ENCODE measurements at regions not wholly inside any gene's neighbourhood (a gene's known extent, or its start where the extent isn't known, plus 50 kb on each side); places are given as distances from the start of the nearest gene placed in this dataset.
"Not testable (repeated sequence)": the region's sequence is repeated elsewhere in the genome, so short reads cannot be mapped to it uniquely, and the experiment has no call there.

DNA sequence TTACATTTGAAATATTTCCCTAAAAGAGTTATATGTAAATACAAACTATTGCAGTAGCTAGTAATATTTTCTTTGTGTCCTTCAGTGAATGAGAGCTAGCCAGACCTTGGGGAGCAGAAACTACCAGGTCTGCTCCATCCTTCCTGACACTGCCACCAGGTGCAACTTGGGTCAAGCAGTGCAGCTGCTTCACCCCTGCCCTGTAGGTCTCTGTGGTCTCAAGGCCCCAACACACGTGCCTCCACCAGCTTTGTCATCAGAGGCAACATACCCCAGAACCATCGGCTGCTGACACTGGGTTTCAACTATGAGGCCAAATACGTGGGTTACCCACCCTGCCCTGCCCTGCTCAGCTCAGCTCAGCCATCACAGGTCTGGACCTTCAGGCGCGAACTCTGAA is 181.6 kb downstream of the FCRL5 start:
- H3K4me3 Mint-ChIP-seq = no peak overlapping the region
- peaks cover under 1 to 7% (median 5%) of the 10 kb centered on the region in 3 donors for H3K27me3 Mint-ChIP-seq (ENCODE audit: low read depth in 3 of 3)
- no peaks in the 10 kb centered on the region for H3K79me2 ChIP-seq (ENCODE audit: insufficient read depth, low read length)
- H2AFZ ChIP-seq (ENCODE audit: insufficient read depth, low read depth, low read length, poor library complexity, severe bottlenecking) = no peak overlapping the region
- H4K20me1 ChIP-seq (ENCODE audit: insufficient read depth, low read length) = no peaks in the 10 kb centered on the region
- no peaks in the 10 kb centered on the region for H3K4me1 ChIP-seq (ENCODE audit: control insufficient read depth in 1 of 2, insufficient read depth in 2 of 2, low read length in 2 of 2)
- TF ChIP-seq, protein P1, sequence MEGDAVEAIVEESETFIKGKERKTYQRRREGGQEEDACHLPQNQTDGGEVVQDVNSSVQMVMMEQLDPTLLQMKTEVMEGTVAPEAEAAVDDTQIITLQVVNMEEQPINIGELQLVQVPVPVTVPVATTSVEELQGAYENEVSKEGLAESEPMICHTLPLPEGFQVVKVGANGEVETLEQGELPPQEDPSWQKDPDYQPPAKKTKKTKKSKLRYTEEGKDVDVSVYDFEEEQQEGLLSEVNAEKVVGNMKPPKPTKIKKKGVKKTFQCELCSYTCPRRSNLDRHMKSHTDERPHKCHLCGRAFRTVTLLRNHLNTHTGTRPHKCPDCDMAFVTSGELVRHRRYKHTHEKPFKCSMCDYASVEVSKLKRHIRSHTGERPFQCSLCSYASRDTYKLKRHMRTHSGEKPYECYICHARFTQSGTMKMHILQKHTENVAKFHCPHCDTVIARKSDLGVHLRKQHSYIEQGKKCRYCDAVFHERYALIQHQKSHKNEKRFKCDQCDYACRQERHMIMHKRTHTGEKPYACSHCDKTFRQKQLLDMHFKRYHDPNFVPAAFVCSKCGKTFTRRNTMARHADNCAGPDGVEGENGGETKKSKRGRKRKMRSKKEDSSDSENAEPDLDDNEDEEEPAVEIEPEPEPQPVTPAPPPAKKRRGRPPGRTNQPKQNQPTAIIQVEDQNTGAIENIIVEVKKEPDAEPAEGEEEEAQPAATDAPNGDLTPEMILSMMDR (IDR thresholded peaks at IDR 0.05) = no peak
- DNase-seq = no peak
- no peaks in the 10 kb centered on the region for H3K36me3 ChIP-seq (replicated peaks in 1 of 2; ENCODE audit: control insufficient read depth in 1 of 2, insufficient read depth in 2 of 2, low read length in 2 of 2)
- 96% methylated on average over 4 of the region's 5 CpGs for whole genome bisulfite sequencing (ENCODE audit: insufficient coverage)
- no peak overlapping the region for H3K4me3 ChIP-seq (replicated peaks in 1 of 3; ENCODE audit: low read depth in 2 of 3, low read length in 3 of 3)
- intact Hi-C loops (cut with micrococcal nuclease) = no loop called here
- H3K27ac ChIP-seq (ENCODE audit: low read depth in 1 of 2, low read length in 2 of 2) = no peak overlapping the region
- H3K27me3 ChIP-seq (ENCODE audit: control insufficient read depth in 2 of 2, insufficient read depth in 2 of 2, low read length in 2 of 2) = no peaks in the 10 kb centered on the region
- no peak overlapping the region for H3K27ac Mint-ChIP-seq
- H3K9me3 ChIP-seq (replicated peaks in 1 of 2; ENCODE audit: control insufficient read depth in 1 of 2, insufficient read depth in 1 of 2, low read length in 2 of 2) = no peaks in the 10 kb centered on the region
- no peak overlapping the region for H3K9ac ChIP-seq (ENCODE audit: insufficient read depth, low read length, poor library complexity, severe bottlenecking)
- no peak overlapping the region for H3K4me2 ChIP-seq (replicated peaks; ENCODE audit: extremely low read depth, low read length, poor library complexity, severe bottlenecking)
- H3K9me3 Mint-ChIP-seq = no peaks in the 10 kb centered on the region
- H3K4me1 Mint-ChIP-seq = peaks cover 16% of the 10 kb centered on the region
- no peaks in the 10 kb centered on the region for H3K36me3 Mint-ChIP-seq

GRCh38 chr1:157369808-157370521 is 182.3 kb downstream of the FCRL5 start:
- H3K4me1 ChIP-seq (ENCODE audit: control insufficient read depth in 1 of 2, insufficient read depth in 2 of 2, low read length in 2 of 2) = no peaks in the 10 kb centered on the region
- H3K36me3 ChIP-seq (replicated peaks in 1 of 2; ENCODE audit: control insufficient read depth in 1 of 2, insufficient read depth in 2 of 2, low read length in 2 of 2) = no peaks in the 10 kb centered on the region
- H3K27me3 ChIP-seq (ENCODE audit: control insufficient read depth in 2 of 2, insufficient read depth in 2 of 2, low read length in 2 of 2) = no peaks in the 10 kb centered on the region
- no peaks in the 10 kb centered on the region for H3K79me2 ChIP-seq (ENCODE audit: insufficient read depth, low read length)
- Mint-ChIP-seq H3K27me3 (ENCODE audit: low read depth in 3 of 3) (peaks cover 0 to 7% (median 5%) of the 10 kb centered on the region in 3 donors), H3K9me3 (no peaks in the 10 kb centered on the region), H3K36me3 (no peaks in the 10 kb centered on the region), H3K4me1 (peaks cover 16% of the 10 kb centered on the region), H3K4me3 (no peak overlapping the region), H3K27ac (peak overlapping the region in 1 of 7 donors; percentile 7)
- intact Hi-C loops (cut with micrococcal nuclease) = loop anchor here in 1 of 2 donors (10.0 kb wide), 1 partner anchor 175 kb away; no protein-coding TSS in a partner anchor
- 13% methylated on average over 3 of the region's 6 CpGs for WGBS (ENCODE audit: insufficient coverage)
- no peak overlapping the region for H2AFZ ChIP-seq (ENCODE audit: insufficient read depth, low read depth, low read length, poor library complexity, severe bottlenecking)
- no peaks in the 10 kb centered on the region for H3K9me3 ChIP-seq (replicated peaks in 1 of 2; ENCODE audit: control insufficient read depth in 1 of 2, insufficient read depth in 1 of 2, low read length in 2 of 2)
- TF ChIP-seq, protein P1 (IDR thresholded peaks at IDR 0.05) = peak; percentile 96
- no peak overlapping the region for H3K4me3 ChIP-seq (replicated peaks in 1 of 3; ENCODE audit: low read depth in 2 of 3, low read length in 3 of 3)
- no peak overlapping the region for H3K4me2 ChIP-seq (replicated peaks; ENCODE audit: extremely low read depth, low read length, poor library complexity, severe bottlenecking)
- H4K20me1 ChIP-seq (ENCODE audit: insufficient read depth, low read length) = no peaks in the 10 kb centered on the region
- H3K9ac ChIP-seq (ENCODE audit: insufficient read depth, low read length, poor library complexity, severe bottlenecking) = no peak overlapping the region
- DNase-seq = peak; percentile 25 to 53 (median 47)
- H3K27ac ChIP-seq (ENCODE audit: low read depth in 1 of 2, low read length in 2 of 2) = no peak overlapping the region

GRCh38 chr1:157368941-157369340 is 183.4 kb downstream of the FCRL5 start:
- H3K4me1 ChIP-seq (ENCODE audit: control insufficient read depth in 1 of 2, insufficient read depth in 2 of 2, low read length in 2 of 2); H3K4me3 ChIP-seq (replicated peaks in 1 of 3; ENCODE audit: low read depth in 2 of 3, low read length in 3 of 3); H3K27ac Mint-ChIP-seq; H4K20me1 ChIP-seq (ENCODE audit: insufficient read depth, low read length); H3K9ac ChIP-seq (ENCODE audit: insufficient read depth, low read length, poor library complexity, severe bottlenecking); H3K36me3 ChIP-seq (replicated peaks in 1 of 2; ENCODE audit: control insufficient read depth in 1 of 2, insufficient read depth in 2 of 2, low read length in 2 of 2); H3K27me3 Mint-ChIP-seq (ENCODE audit: low read depth in 3 of 3); H3K4me3 Mint-ChIP-seq; H3K9me3 Mint-ChIP-seq; H3K9me3 ChIP-seq (replicated peaks in 1 of 2; ENCODE audit: control insufficient read depth in 1 of 2, insufficient read depth in 1 of 2, low read length in 2 of 2); H3K36me3 Mint-ChIP-seq; H3K27ac ChIP-seq (ENCODE audit: low read depth in 1 of 2, low read length in 2 of 2); H3K79me2 ChIP-seq (ENCODE audit: insufficient read depth, low read length); H2AFZ ChIP-seq (ENCODE audit: insufficient read depth, low read depth, low read length, poor library complexity, severe bottlenecking); DNase-seq; H3K4me2 ChIP-seq (replicated peaks; ENCODE audit: extremely low read depth, low read length, poor library complexity, severe bottlenecking); H3K27me3 ChIP-seq (ENCODE audit: control insufficient read depth in 2 of 2, insufficient read depth in 2 of 2, low read length in 2 of 2): not testable (repeated sequence)
- 78% methylated on average over 1 of the region's 1 CpG for WGBS (ENCODE audit: insufficient coverage)
- H3K4me1 Mint-ChIP-seq = peaks cover 16% of the 10 kb centered on the region
- intact Hi-C loops (cut with micrococcal nuclease) = loop anchor here in 1 of 2 donors (10.0 kb wide), 1 partner anchor 174 kb away; no protein-coding TSS in a partner anchor

Data from CD14-positive monocyte (primary cell).